ENCODE measurements at regions not wholly inside any gene's neighbourhood (a gene's known extent, or its start where the extent isn't known, plus 50 kb on each side); places are given as distances from the start of the nearest gene placed in this dataset.

GRCh38 chrY:17223502-17223901, 656.5 kb downstream of the CDY2B start:
- intact Hi-C loops (cut with DNase I): no loop called here
- TF ChIP-seq, protein P1, sequence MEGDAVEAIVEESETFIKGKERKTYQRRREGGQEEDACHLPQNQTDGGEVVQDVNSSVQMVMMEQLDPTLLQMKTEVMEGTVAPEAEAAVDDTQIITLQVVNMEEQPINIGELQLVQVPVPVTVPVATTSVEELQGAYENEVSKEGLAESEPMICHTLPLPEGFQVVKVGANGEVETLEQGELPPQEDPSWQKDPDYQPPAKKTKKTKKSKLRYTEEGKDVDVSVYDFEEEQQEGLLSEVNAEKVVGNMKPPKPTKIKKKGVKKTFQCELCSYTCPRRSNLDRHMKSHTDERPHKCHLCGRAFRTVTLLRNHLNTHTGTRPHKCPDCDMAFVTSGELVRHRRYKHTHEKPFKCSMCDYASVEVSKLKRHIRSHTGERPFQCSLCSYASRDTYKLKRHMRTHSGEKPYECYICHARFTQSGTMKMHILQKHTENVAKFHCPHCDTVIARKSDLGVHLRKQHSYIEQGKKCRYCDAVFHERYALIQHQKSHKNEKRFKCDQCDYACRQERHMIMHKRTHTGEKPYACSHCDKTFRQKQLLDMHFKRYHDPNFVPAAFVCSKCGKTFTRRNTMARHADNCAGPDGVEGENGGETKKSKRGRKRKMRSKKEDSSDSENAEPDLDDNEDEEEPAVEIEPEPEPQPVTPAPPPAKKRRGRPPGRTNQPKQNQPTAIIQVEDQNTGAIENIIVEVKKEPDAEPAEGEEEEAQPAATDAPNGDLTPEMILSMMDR (IDR thresholded peaks at IDR 0.05): no peak
- TF ChIP-seq POLR2A (IDR thresholded peaks at IDR 0.05): no peak
- DNase-seq: no peak
- WGBS, 2 donors: 48 to 75% methylated on average over 1 of the region's 1 CpG
- H3K27me3 ChIP-seq: no peaks in the 10 kb centered on the region
- H3K27ac ChIP-seq: no peak overlapping the region
- H3K4me1 ChIP-seq: no peaks in the 10 kb centered on the region
- H3K36me3 ChIP-seq: no peaks in the 10 kb centered on the region
- no peaks in the 10 kb centered on the region for H3K9me3 ChIP-seq
- no peak overlapping the region for H3K4me3 ChIP-seq (replicated peaks in 1 of 3)

- intact Hi-C loops (cut with DNase I): no loop called here
- TF ChIP-seq, protein P1 (IDR thresholded peaks at IDR 0.05): no peak
- no peak for TF ChIP-seq POLR2A (IDR thresholded peaks at IDR 0.05)
- WGBS, 2 donors: 82 to 87% methylated on average over 3 of the region's 3 CpGs
- Histone ChIP-seq H3K27ac (no peak overlapping the region), H3K9me3 (no peaks in the 10 kb centered on the region), H3K4me3 (replicated peaks in 1 of 3) (no peak overlapping the region), H3K27me3 (no peaks in the 10 kb centered on the region), H3K36me3 (no peaks in the 10 kb centered on the region), H3K4me1 (no peaks in the 10 kb centered on the region)
- DNase-seq: no peak
These were observed 677.6 kb downstream of the CDY2B start for GRCh38 chrY:17202395-17202794.

- Histone ChIP-seq H3K27me3 (no peaks in the 10 kb centered on the region), H3K27ac (no peak overlapping the region), H3K4me1 (no peaks in the 10 kb centered on the region), H3K9me3 (no peaks in the 10 kb centered on the region), H3K4me3 (replicated peaks in 1 of 3) (no peak overlapping the region), H3K36me3 (no peaks in the 10 kb centered on the region)
- intact Hi-C loops (cut with DNase I): no loop called here
- no peak for TF ChIP-seq POLR2A (IDR thresholded peaks at IDR 0.05)
- TF ChIP-seq, protein P1 (IDR thresholded peaks at IDR 0.05): no peak
- DNase-seq: no peak
These were observed 695.7 kb downstream of the CDY2B start for GRCh38 chrY:17184299-17184698.

- TF ChIP-seq POLR2A (IDR thresholded peaks at IDR 0.05): no peak
- TF ChIP-seq, protein P1 (IDR thresholded peaks at IDR 0.05): no peak
- Histone ChIP-seq H3K27ac (no peak overlapping the region), H3K4me3 (replicated peaks in 1 of 3) (no peak overlapping the region), H3K36me3 (no peaks in the 10 kb centered on the region), H3K9me3 (no peaks in the 10 kb centered on the region), H3K27me3 (no peaks in the 10 kb centered on the region), H3K4me1 (no peaks in the 10 kb centered on the region)
- WGBS, 2 donors: 80 to 87% methylated on average over 3 of the region's 3 CpGs
- no peak for DNase-seq
- intact Hi-C loops (cut with DNase I): no loop called here
These were observed 713.1 kb downstream of the CDY2B start for GRCh38 chrY:17166881-17167280.

GRCh38 chrY:17122166-17122565, 757.9 kb downstream of the CDY2B start:
- TF ChIP-seq, protein P1 (IDR thresholded peaks at IDR 0.05): no peak
- no peak for TF ChIP-seq POLR2A (IDR thresholded peaks at IDR 0.05)

More at GRCh38 chrY:17122166-17122565, 757.9 kb downstream of the CDY2B start:
- DNase-seq: no peak
- Histone ChIP-seq H3K4me1 (no peaks in the 10 kb centered on the region), H3K9me3 (no peaks in the 10 kb centered on the region), H3K27me3 (no peaks in the 10 kb centered on the region), H3K27ac (no peak overlapping the region), H3K4me3 (replicated peaks in 1 of 3) (no peak overlapping the region), H3K36me3 (no peaks in the 10 kb centered on the region)
- intact Hi-C loops (cut with DNase I): no loop called here
- WGBS, 2 donors: 71 to 75% methylated on average over 2 of the region's 2 CpGs
